Loucy (cell line): ENCODE measurements at regions not wholly inside any gene's neighbourhood (a gene's known extent, or its start where the extent isn't known, plus 50 kb on each side); places are given as distances from the start of the nearest gene placed in this dataset.

ENCODE experiments used
- H2AFZ ChIP-seq: fragments of 200-600 bp; sonication (generic); 2 replicates; pipeline ENCODE4 v1.6.0; 2016; ENCODE audit warnings: antibody characterized with exemption, mild to moderate bottlenecking, low read length, moderate library complexity
- H3F3A ChIP-seq: fragments of 200-600 bp; 2 replicates; pipeline ENCODE4 v1.6.0; 2016; ENCODE audit warnings: antibody characterized with exemption, low read depth, mild to moderate bottlenecking
- H3K27me3 ChIP-seq: fragments of 200-600 bp; sonication (generic); 2 replicates; pipeline ENCODE4 v1.6.1; 2014; ENCODE audit warnings: low read length, mild to moderate bottlenecking; ENCODE audit not compliant: insufficient read depth, poor library complexity, severe bottlenecking
- H3K36me3 ChIP-seq: fragments of 200-600 bp; sonication (generic); 2 replicates; pipeline ENCODE4 v1.6.1; 2016; ENCODE audit warnings: low read length; ENCODE audit not compliant: insufficient read depth
- H3K4me1 ChIP-seq: fragments of 200-600 bp; sonication (generic); 2 replicates; pipeline ENCODE4 v1.5.1; 2014; ENCODE audit warnings: low read length, mild to moderate bottlenecking; ENCODE audit not compliant: insufficient read depth, poor library complexity, severe bottlenecking
- H3K4me2 ChIP-seq: fragments of 200-600 bp; sonication (generic); 2 replicates; pipeline ENCODE4 v1.6.0; 2014; ENCODE audit warnings: antibody characterized with exemption, low read length, low read depth, mild to moderate bottlenecking; ENCODE audit not compliant: poor library complexity, severe bottlenecking
- H3K4me3 ChIP-seq: fragments of 200-600 bp; sonication (generic); 2 replicates; pipeline ENCODE4 v1.5.1; 2014; ENCODE audit warnings: low read length, mild to moderate bottlenecking, mixed read lengths; ENCODE audit not compliant: poor library complexity, severe bottlenecking
- H3K79me2 ChIP-seq: fragments of 200-600 bp; sonication (generic); 2 replicates; pipeline ENCODE4 v1.6.1; 2014; ENCODE audit warnings: low read length; ENCODE audit not compliant: insufficient read depth
- H3K9ac ChIP-seq: fragments of 200-600 bp; sonication (generic); 2 replicates; pipeline ENCODE4 v1.6.0; 2014; ENCODE audit warnings: mild to moderate bottlenecking, low read depth, low read length, moderate library complexity; ENCODE audit not compliant: poor library complexity, severe bottlenecking
- H3K9me2 ChIP-seq: fragments of 200-600 bp; sonication (generic); replicated peaks from 2 replicates; pipeline ENCODE4 v1.6.1; 2016; ENCODE audit warnings: low read depth, low read length, mixed read lengths
- H3K9me3 ChIP-seq: fragments of 200-600 bp; sonication (generic); 2 replicates; pipeline ENCODE4 v1.6.1; 2014; ENCODE audit warnings: mild to moderate bottlenecking, antibody characterized with exemption, low read length, low read depth; ENCODE audit not compliant: insufficient read depth
- H4K20me1 ChIP-seq: fragments of 200-600 bp; sonication (generic); 2 replicates; pipeline ENCODE4 v1.6.0; 2014; ENCODE audit warnings: antibody characterized with exemption, low read length, mild to moderate bottlenecking; ENCODE audit not compliant: insufficient read depth, poor library complexity, severe bottlenecking
- CTCF ChIP-seq: fragments of 200-600 bp; sonication (generic); conservative IDR thresholded peaks from 2 replicates; pipeline ENCODE4 v1.5.1; 2014; ENCODE audit warnings: mild to moderate bottlenecking, antibody characterized with exemption, low read length
- EZH2phosphoT487 ChIP-seq: fragments of 200-600 bp; IDR thresholded peaks from 2 replicates; pipeline ENCODE4 v1.6.1; 2018; ENCODE audit warnings: antibody characterized with exemption, mild to moderate bottlenecking, moderate library complexity, borderline replicate concordance

GRCh38 chr6:147126618-147127022, 77.6 kb upstream of the STXBP5 start:
- H3K9ac ChIP-seq = no peak overlapping the region
- no peaks in the 10 kb centered on the region for H3K9me3 ChIP-seq
- H3K27me3 ChIP-seq = no peaks in the 10 kb centered on the region
- no peaks in the 10 kb centered on the region for H3K9me2 ChIP-seq
- H2AFZ ChIP-seq = no peak overlapping the region
- no peak overlapping the region for H3K4me2 ChIP-seq
- H4K20me1 ChIP-seq = no peaks in the 10 kb centered on the region
- peaks cover 5% of the 10 kb centered on the region for H3K4me1 ChIP-seq
- no peak for TF ChIP-seq EZH2phosphoT487
- TF ChIP-seq CTCF = no peak
- no peaks in the 10 kb centered on the region for H3K79me2 ChIP-seq
- H3K4me3 ChIP-seq = no peak overlapping the region
- H3K36me3 ChIP-seq = no peaks in the 10 kb centered on the region
- H3F3A ChIP-seq = no peaks in the 10 kb centered on the region

- no peaks in the 10 kb centered on the region for H3K79me2 ChIP-seq
- H3K9me2 ChIP-seq = no peaks in the 10 kb centered on the region
- no peak for TF ChIP-seq CTCF
- no peak for TF ChIP-seq EZH2phosphoT487
Measured at GRCh38 chr6:147127587-147127986, 76.6 kb upstream of the STXBP5 start.

GRCh38 chr6:147128056-147128455, 76.2 kb upstream of the STXBP5 start:
- no peak overlapping the region for H3K4me2 ChIP-seq
- H3K27me3 ChIP-seq = no peaks in the 10 kb centered on the region
- no peak overlapping the region for H3K9ac ChIP-seq
- no peak for TF ChIP-seq CTCF
- no peak for TF ChIP-seq EZH2phosphoT487
- no peaks in the 10 kb centered on the region for H3K36me3 ChIP-seq
- no peaks in the 10 kb centered on the region for H3K79me2 ChIP-seq
- H3K9me3 ChIP-seq = no peaks in the 10 kb centered on the region
- H3K9me2 ChIP-seq = no peaks in the 10 kb centered on the region
- no peak overlapping the region for H2AFZ ChIP-seq
- H3K4me3 ChIP-seq = no peak overlapping the region
- no peaks in the 10 kb centered on the region for H4K20me1 ChIP-seq
- H3K4me1 ChIP-seq = peaks cover 5% of the 10 kb centered on the region
- H3F3A ChIP-seq = no peaks in the 10 kb centered on the region

More at GRCh38 chr6:147127587-147127986, 76.6 kb upstream of the STXBP5 start:
- Histone ChIP-seq H3K27me3 (no peaks in the 10 kb centered on the region), H3K4me1 (peaks cover 5% of the 10 kb centered on the region), H3K36me3 (no peaks in the 10 kb centered on the region), H3K4me3 (no peak overlapping the region), H2AFZ (no peak overlapping the region), H3K9ac (no peak overlapping the region), H4K20me1 (no peaks in the 10 kb centered on the region), H3F3A (no peaks in the 10 kb centered on the region), H3K9me3 (no peaks in the 10 kb centered on the region), H3K4me2 (no peak overlapping the region)
